Neuronal stem cell (in vitro differentiated cells): ENCODE measurements at regions not wholly inside any gene's neighbourhood (a gene's known extent, or its start where the extent isn't known, plus 50 kb on each side); places are given as distances from the start of the nearest gene placed in this dataset.

ENCODE experiments used
- DNase-seq: peaks from one replicate; pipeline ENCODE4 v3.0.0-alpha.2; 2013; ENCODE audit warnings: low spot score
- H2AFZ ChIP-seq: one replicate; pipeline ENCODE4 v1.6.1; 2013; ENCODE audit warnings: mild to moderate bottlenecking, low read length, inconsistent platforms
- H2AK5ac ChIP-seq: 2 replicates; pipeline ENCODE4 v1.6.1; 2013; ENCODE audit warnings: low read depth, mild to moderate bottlenecking, inconsistent platforms, low read length, moderate library complexity, mixed read lengths
- H2BK120ac ChIP-seq: 2 replicates; pipeline ENCODE4 v1.6.1; 2013; ENCODE audit warnings: low read depth, mild to moderate bottlenecking, inconsistent platforms, low read length, moderate library complexity, mixed read lengths
- H2BK12ac ChIP-seq: one replicate; pipeline ENCODE4 v1.6.1; 2013; ENCODE audit warnings: low read length, inconsistent platforms
- H2BK15ac ChIP-seq: 2 replicates; pipeline ENCODE4 v1.6.1; 2013; ENCODE audit warnings: mild to moderate bottlenecking, low read length, inconsistent platforms, mixed read lengths
- H2BK5ac ChIP-seq: one replicate; pipeline ENCODE4 v1.6.1; 2013; ENCODE audit warnings: inconsistent platforms, mild to moderate bottlenecking, low read length, moderate library complexity
- H3K14ac ChIP-seq: one replicate; pipeline ENCODE4 v1.6.1; 2013; ENCODE audit warnings: low read length, inconsistent platforms
- H3K18ac ChIP-seq: 2 replicates; pipeline ENCODE4 v1.6.1; 2013; ENCODE audit warnings: low read length, inconsistent platforms
- H3K23ac ChIP-seq: 2 replicates; pipeline ENCODE4 v1.6.1; 2013; ENCODE audit warnings: low read depth, mild to moderate bottlenecking, mixed read lengths, low read length, inconsistent platforms; ENCODE audit not compliant: poor library complexity
- H3K27ac ChIP-seq: replicated peaks from 3 replicates; pipeline ENCODE4 v1.5.1; 2013; ENCODE audit warnings: low read length, inconsistent platforms
- H3K27me3 ChIP-seq, 3 experiments: 2 replicates each; pipeline ENCODE4 v1.6.1; 2013; ENCODE audit warnings: low read length in 3 of 3, mild to moderate bottlenecking in 2 of 3, inconsistent platforms in 1 of 3, low read depth in 1 of 3, mixed read lengths in 1 of 3, moderate library complexity in 1 of 3; ENCODE audit not compliant: control insufficient read depth in 3 of 3, insufficient read depth in 3 of 3
- H3K36me3 ChIP-seq, 2 donors: replicated peaks in 1 of 2; 2 replicates each; pipeline ENCODE4 v1.6.1; 2013; ENCODE audit warnings: low read length in 2 of 2; ENCODE audit not compliant: control insufficient read depth in 2 of 2, insufficient read depth in 2 of 2
- H3K4ac ChIP-seq: 2 replicates; pipeline ENCODE4 v1.6.1; 2013; ENCODE audit warnings: inconsistent platforms, mild to moderate bottlenecking, low read length, moderate library complexity
- H3K4me1 ChIP-seq, 2 donors: 1 replicate in 1 of 2; 2 replicates in 1 of 2; pipeline ENCODE4 v1.6.1; 2013; ENCODE audit warnings: low read length in 2 of 2, low read depth in 1 of 2; ENCODE audit not compliant: control insufficient read depth in 2 of 2, insufficient read depth in 1 of 2
- H3K4me2 ChIP-seq: one replicate; pipeline ENCODE4 v1.6.1; 2013; ENCODE audit warnings: mild to moderate bottlenecking, low read length, inconsistent platforms; ENCODE audit not compliant: insufficient read depth, poor library complexity, severe bottlenecking
- H3K4me3 ChIP-seq, 2 donors: 2 replicates each; pipeline ENCODE4 v1.5.1; 2013; ENCODE audit warnings: low read length in 2 of 2, mild to moderate bottlenecking in 2 of 2, inconsistent platforms in 1 of 2, moderate library complexity in 1 of 2
- H3K79me1 ChIP-seq: one replicate; pipeline ENCODE4 v1.6.1; 2013; ENCODE audit warnings: low read depth, mild to moderate bottlenecking, inconsistent platforms, low read length, moderate library complexity
- H3K9ac ChIP-seq: one replicate; pipeline ENCODE4 v1.6.1; 2013; ENCODE audit warnings: mild to moderate bottlenecking, low read depth, low read length, inconsistent platforms; ENCODE audit not compliant: poor library complexity
- H3K9me3 ChIP-seq, 2 donors: replicated peaks in 1 of 2; 2 replicates each; pipeline versions ENCODE3 to v1.6.1; 2013; ENCODE audit warnings: low read length in 2 of 2, mild to moderate bottlenecking in 2 of 2, inconsistent platforms in 1 of 2, low read depth in 1 of 2, mixed read lengths in 1 of 2, moderate library complexity in 1 of 2; ENCODE audit not compliant: control insufficient read depth in 2 of 2, insufficient read depth in 1 of 2
- H4K8ac ChIP-seq: one replicate; pipeline ENCODE4 v1.6.1; 2013; ENCODE audit warnings: low read depth, mild to moderate bottlenecking, inconsistent platforms, low read length, moderate library complexity
- H4K91ac ChIP-seq: one replicate; pipeline ENCODE4 v1.6.1; 2013; ENCODE audit warnings: low read length, low read depth, mild to moderate bottlenecking, inconsistent platforms; ENCODE audit not compliant: poor library complexity
- WGBS, 2 donors: extraction: QIAGEN DNeasy Blood & Tissue Kit; methylation state at CpG; one replicate each; pipeline ENCODE4 v1.1.7; 2013; ENCODE audit warnings: missing lambda C conversion rate in 2 of 2, mixed read lengths in 1 of 2; ENCODE audit not compliant: insufficient read length in 2 of 2, insufficient replicate concordance in 1 of 2; ENCODE audit errors: extremely low coverage in 2 of 2; 5-methylcytosine and 5-hydroxymethylcytosine counted together

DNA sequence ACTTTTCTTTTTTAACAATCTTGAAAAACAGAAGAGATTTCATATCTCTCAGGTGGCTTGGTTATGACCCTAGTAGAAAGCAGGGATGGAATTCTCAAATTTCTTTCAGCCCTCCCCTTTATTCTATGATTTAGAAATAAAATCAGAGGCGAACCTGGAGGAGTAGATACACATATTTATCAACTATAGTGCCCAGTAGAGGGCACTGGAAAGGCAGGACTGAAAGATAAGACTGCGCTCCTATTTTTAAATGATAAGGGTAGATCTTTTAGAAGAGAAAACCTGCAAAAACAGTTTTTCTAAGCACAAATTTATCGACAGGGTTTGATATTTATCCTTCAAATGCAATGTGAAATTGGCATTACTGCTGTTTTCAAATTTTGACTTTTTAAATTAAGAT is 1296.6 kb downstream of the EPHA7 start:
- H3K79me1 ChIP-seq, result no peaks in the 10 kb centered on the region
- no peak overlapping the region for H2AFZ ChIP-seq
- no peak overlapping the region for H3K4me2 ChIP-seq
- H2BK120ac ChIP-seq, result no peak overlapping the region
- no peak overlapping the region for H4K8ac ChIP-seq
- no peak for DNase-seq
- H2BK5ac ChIP-seq, result no peak overlapping the region
- H2AK5ac ChIP-seq, result no peak overlapping the region
- no peaks in the 10 kb centered on the region for H3K9me3 ChIP-seq
- no peak overlapping the region for H2BK12ac ChIP-seq
- no peak overlapping the region for H3K23ac ChIP-seq
- H3K36me3 ChIP-seq, result no peaks in the 10 kb centered on the region
- no peak overlapping the region for H3K4ac ChIP-seq
- no peak overlapping the region for H3K27ac ChIP-seq
- H3K27me3 ChIP-seq, result no peaks in the 10 kb centered on the region
- no peak overlapping the region for H4K91ac ChIP-seq
- H3K18ac ChIP-seq, result no peak overlapping the region
- no peak overlapping the region for H3K4me3 ChIP-seq
- WGBS, 2 donors, result no CpG with 5 or more reads among the region's 3 CpGs
- H3K9ac ChIP-seq, result no peak overlapping the region
- no peak overlapping the region for H3K14ac ChIP-seq
- H3K4me1 ChIP-seq, result no peaks in the 10 kb centered on the region
- no peak overlapping the region for H2BK15ac ChIP-seq

GRCh38 chr6:92121228-92121627 is 1298.1 kb downstream of the EPHA7 start:
- no peak overlapping the region for H3K18ac ChIP-seq
- H2BK120ac ChIP-seq, result no peak overlapping the region
- H3K23ac ChIP-seq, result no peak overlapping the region
- H3K4me2 ChIP-seq, result no peak overlapping the region
- H3K27me3 ChIP-seq, result no peaks in the 10 kb centered on the region
- no peak overlapping the region for H4K8ac ChIP-seq
- H3K9me3 ChIP-seq, result no peaks in the 10 kb centered on the region
- no peak overlapping the region for H3K27ac ChIP-seq
- no peak for DNase-seq
- no peak overlapping the region for H2BK12ac ChIP-seq
- no CpG with 5 or more reads among the region's 2 CpGs for WGBS, 2 donors
- no peaks in the 10 kb centered on the region for H3K36me3 ChIP-seq
- no peak overlapping the region for H2AK5ac ChIP-seq
- H2BK5ac ChIP-seq, result no peak overlapping the region
- H3K4me1 ChIP-seq, result no peaks in the 10 kb centered on the region
- H4K91ac ChIP-seq, result no peak overlapping the region
- no peak overlapping the region for H2BK15ac ChIP-seq
- H3K14ac ChIP-seq, result no peak overlapping the region
- H3K79me1 ChIP-seq, result no peaks in the 10 kb centered on the region
- H3K4me3 ChIP-seq, result no peak overlapping the region
- H3K4ac ChIP-seq, result no peak overlapping the region
- no peak overlapping the region for H3K9ac ChIP-seq
- H2AFZ ChIP-seq, result no peak overlapping the region

- H4K8ac ChIP-seq, result no peak overlapping the region
- DNase-seq, result no peak
- H3K23ac ChIP-seq, result no peak overlapping the region
- no peaks in the 10 kb centered on the region for H3K9me3 ChIP-seq
- no peak overlapping the region for H2BK12ac ChIP-seq
- H3K9ac ChIP-seq, result no peak overlapping the region
- H3K27me3 ChIP-seq, result no peaks in the 10 kb centered on the region
- no peak overlapping the region for H3K4ac ChIP-seq
- H2BK5ac ChIP-seq, result no peak overlapping the region
- no peaks in the 10 kb centered on the region for H3K4me1 ChIP-seq
- H3K14ac ChIP-seq, result no peak overlapping the region
- no peak overlapping the region for H4K91ac ChIP-seq
- no peaks in the 10 kb centered on the region for H3K79me1 ChIP-seq
- no peak overlapping the region for H3K27ac ChIP-seq
- no peak overlapping the region for H2AFZ ChIP-seq
- no peak overlapping the region for H2BK15ac ChIP-seq
- H3K4me2 ChIP-seq, result no peak overlapping the region
- no peak overlapping the region for H3K18ac ChIP-seq
- H3K36me3 ChIP-seq, result no peaks in the 10 kb centered on the region
- H3K4me3 ChIP-seq, result no peak overlapping the region
- H2AK5ac ChIP-seq, result no peak overlapping the region
- no peak overlapping the region for H2BK120ac ChIP-seq
- no CpG with 5 or more reads among the region's 1 CpG for WGBS, 2 donors
Observed at GRCh38 chr6:92117800-92118199, 1301.6 kb downstream of the EPHA7 start.

GRCh38 chr6:92114797-92115196 is 1304.6 kb downstream of the EPHA7 start:
- no peaks in the 10 kb centered on the region for H3K27me3 ChIP-seq
- no peaks in the 10 kb centered on the region for H3K79me1 ChIP-seq
- no peak for DNase-seq
- no peak overlapping the region for H4K91ac ChIP-seq
- no peak overlapping the region for H3K4me3 ChIP-seq
- H3K27ac ChIP-seq, result no peak overlapping the region
- no peak overlapping the region for H2AK5ac ChIP-seq
- no peak overlapping the region for H2BK120ac ChIP-seq
- no peaks in the 10 kb centered on the region for H3K4me1 ChIP-seq
- no CpG with 5 or more reads among the region's 2 CpGs for WGBS, 2 donors
- no peak overlapping the region for H4K8ac ChIP-seq
- H3K23ac ChIP-seq, result no peak overlapping the region
- H3K4me2 ChIP-seq, result no peak overlapping the region
- H2BK5ac ChIP-seq, result no peak overlapping the region
- H3K36me3 ChIP-seq, result no peaks in the 10 kb centered on the region
- no peak overlapping the region for H3K18ac ChIP-seq
- no peak overlapping the region for H3K4ac ChIP-seq
- H3K14ac ChIP-seq, result no peak overlapping the region
- H2BK15ac ChIP-seq, result no peak overlapping the region
- H3K9me3 ChIP-seq, result no peaks in the 10 kb centered on the region
- no peak overlapping the region for H2BK12ac ChIP-seq
- no peak overlapping the region for H2AFZ ChIP-seq
- no peak overlapping the region for H3K9ac ChIP-seq
